PFSK-1 (cell line): ENCODE measurements at regions not wholly inside any gene's neighbourhood (a gene's known extent, or its start where the extent isn't known, plus 50 kb on each side); places are given as distances from the start of the nearest gene placed in this dataset.

Experiments used
- FOXP2 ChIP-seq: optimal IDR thresholded peaks from 2 replicates; pipeline ENCODE3; 2011; ENCODE audit warnings: borderline replicate concordance, control low read depth, inconsistent platforms; ENCODE audit not compliant: insufficient read depth; ENCODE audit errors: extremely low read length, extremely low read depth
- POLR2AphosphoS5 ChIP-seq: IDR thresholded peaks from 2 replicates; pipeline ENCODE4 v1.6.1; 2012; ENCODE audit warnings: low read depth, mild to moderate bottlenecking, control low read depth, low read length, moderate library complexity
- SIN3A ChIP-seq: IDR thresholded peaks from 2 replicates; pipeline ENCODE4 v1.6.1; 2012; ENCODE audit warnings: mild to moderate bottlenecking, low read length, moderate library complexity, borderline replicate concordance; ENCODE audit not compliant: insufficient read depth
- TAF1 ChIP-seq: IDR thresholded peaks from 2 replicates; pipeline ENCODE4 v1.6.1; 2012; ENCODE audit warnings: low read length, control low read depth, borderline replicate concordance; ENCODE audit not compliant: insufficient read depth
- TF ChIP-seq, protein P1 (sequence below), 2 experiments: IDR thresholded peaks; 2 replicates each; pipeline versions ENCODE4 v1.6.1 to v1.8.0; 2011 to 2012; ENCODE audit warnings: low read depth in 2 of 2, low read length in 2 of 2, control low read depth in 1 of 2, inconsistent platforms in 1 of 2, mild to moderate bottlenecking in 1 of 2, moderate library complexity in 1 of 2; ENCODE audit not compliant: insufficient read depth in 1 of 2

DNA sequence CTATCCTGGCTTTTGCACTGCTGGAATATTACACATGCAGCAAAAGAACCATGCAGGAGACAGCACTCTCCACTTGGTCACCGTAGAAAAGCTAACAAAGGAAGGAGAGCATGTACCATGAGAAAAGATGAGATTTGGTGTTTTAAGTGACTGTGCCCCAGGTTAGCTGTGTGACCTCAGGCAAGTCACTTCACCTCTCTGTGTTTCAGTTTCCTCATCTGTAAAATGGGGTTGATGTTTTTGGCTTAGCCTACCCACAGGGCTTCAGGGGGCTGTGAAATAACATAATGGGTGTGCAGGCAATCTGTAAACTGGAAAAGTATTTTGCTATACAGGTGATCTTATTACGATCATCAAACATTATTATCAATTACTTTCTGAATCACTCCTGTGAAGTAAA is 69.3 kb upstream of the SLC6A11 start:
- no peak for TF ChIP-seq TAF1
- TF ChIP-seq FOXP2: no peak
- TF ChIP-seq POLR2AphosphoS5: no peak
- TF ChIP-seq, protein P1, sequence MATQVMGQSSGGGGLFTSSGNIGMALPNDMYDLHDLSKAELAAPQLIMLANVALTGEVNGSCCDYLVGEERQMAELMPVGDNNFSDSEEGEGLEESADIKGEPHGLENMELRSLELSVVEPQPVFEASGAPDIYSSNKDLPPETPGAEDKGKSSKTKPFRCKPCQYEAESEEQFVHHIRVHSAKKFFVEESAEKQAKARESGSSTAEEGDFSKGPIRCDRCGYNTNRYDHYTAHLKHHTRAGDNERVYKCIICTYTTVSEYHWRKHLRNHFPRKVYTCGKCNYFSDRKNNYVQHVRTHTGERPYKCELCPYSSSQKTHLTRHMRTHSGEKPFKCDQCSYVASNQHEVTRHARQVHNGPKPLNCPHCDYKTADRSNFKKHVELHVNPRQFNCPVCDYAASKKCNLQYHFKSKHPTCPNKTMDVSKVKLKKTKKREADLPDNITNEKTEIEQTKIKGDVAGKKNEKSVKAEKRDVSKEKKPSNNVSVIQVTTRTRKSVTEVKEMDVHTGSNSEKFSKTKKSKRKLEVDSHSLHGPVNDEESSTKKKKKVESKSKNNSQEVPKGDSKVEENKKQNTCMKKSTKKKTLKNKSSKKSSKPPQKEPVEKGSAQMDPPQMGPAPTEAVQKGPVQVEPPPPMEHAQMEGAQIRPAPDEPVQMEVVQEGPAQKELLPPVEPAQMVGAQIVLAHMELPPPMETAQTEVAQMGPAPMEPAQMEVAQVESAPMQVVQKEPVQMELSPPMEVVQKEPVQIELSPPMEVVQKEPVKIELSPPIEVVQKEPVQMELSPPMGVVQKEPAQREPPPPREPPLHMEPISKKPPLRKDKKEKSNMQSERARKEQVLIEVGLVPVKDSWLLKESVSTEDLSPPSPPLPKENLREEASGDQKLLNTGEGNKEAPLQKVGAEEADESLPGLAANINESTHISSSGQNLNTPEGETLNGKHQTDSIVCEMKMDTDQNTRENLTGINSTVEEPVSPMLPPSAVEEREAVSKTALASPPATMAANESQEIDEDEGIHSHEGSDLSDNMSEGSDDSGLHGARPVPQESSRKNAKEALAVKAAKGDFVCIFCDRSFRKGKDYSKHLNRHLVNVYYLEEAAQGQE (IDR thresholded peaks at IDR 0.05; ENCODE audit: insufficient read depth in 1 of 2, low read depth in 2 of 2, low read length in 2 of 2): no peak
- TF ChIP-seq SIN3A: no peak

DNA sequence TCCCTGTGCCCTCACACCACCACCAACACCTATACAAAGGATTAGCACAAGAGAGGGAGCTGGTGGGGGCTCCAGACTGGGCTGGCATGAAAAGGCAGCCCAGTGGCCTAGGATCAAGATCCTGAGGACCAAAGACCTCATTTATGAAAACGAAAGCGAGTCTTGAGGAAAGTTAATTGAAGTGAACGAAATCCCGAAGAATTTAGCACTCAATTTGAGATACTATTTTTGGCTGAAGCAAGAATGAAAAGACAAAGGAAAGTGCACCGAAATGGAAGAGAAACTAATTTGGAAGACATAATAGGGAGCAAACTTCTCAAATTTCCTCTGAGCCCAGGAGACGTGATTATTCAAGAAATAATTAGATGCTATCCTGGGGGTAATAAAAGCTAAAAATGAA is 68.7 kb upstream of the SLC6A11 start:
- TF ChIP-seq FOXP2: no peak
- TF ChIP-seq, protein P1 (IDR thresholded peaks at IDR 0.05; ENCODE audit: insufficient read depth in 1 of 2, low read depth in 2 of 2, low read length in 2 of 2): no peak

DNA sequence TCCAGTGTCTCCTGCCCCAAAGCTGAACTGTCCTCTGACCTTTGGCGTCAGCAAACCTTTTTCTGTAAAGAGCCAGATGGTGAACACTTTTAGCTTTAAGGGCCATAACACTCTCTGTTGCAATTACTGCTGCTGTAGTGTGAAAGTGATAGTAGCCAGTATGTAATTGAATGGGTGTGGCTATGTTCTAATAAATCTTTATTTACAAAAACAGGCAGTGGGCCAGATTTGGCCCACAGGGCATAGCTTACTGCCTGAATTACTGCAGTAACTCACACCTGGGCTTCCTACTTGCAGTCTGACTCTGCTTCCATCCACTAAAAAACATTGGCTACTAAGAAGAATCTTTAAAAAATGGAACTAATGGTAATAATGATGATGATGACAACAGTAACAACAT is 68.0 kb upstream of the SLC6A11 start:
- TF ChIP-seq POLR2AphosphoS5: no peak
- no peak for TF ChIP-seq FOXP2
- no peak for TF ChIP-seq TAF1
- TF ChIP-seq, protein P1 (IDR thresholded peaks at IDR 0.05; ENCODE audit: insufficient read depth in 1 of 2, low read depth in 2 of 2, low read length in 2 of 2): no peak
- TF ChIP-seq SIN3A: no peak

DNA sequence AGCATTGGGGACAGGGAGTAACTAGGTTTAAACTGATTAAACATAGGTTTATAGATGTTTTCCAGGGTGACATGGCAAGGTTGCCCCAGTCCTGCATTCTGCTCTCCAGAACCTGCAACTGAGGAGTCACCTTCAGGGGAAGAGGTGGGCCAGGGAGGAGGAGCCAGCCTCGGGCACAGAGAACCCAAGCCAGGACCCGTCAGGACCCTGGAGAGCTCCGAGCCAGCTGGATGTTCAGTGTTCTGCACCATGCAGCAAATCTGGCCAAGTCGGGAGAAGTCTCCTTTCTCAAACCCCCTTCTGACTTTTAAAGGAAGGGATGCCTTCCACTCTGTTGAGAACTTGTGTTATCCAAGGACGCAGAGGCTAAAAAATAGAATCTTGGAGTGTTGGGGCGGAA is 62.1 kb upstream of the SLC6A11 start:
- TF ChIP-seq TAF1: no peak
- TF ChIP-seq, protein P1 (IDR thresholded peaks at IDR 0.05; ENCODE audit: insufficient read depth in 1 of 2, low read depth in 2 of 2, low read length in 2 of 2): peak; percentile 93 to 97

DNA sequence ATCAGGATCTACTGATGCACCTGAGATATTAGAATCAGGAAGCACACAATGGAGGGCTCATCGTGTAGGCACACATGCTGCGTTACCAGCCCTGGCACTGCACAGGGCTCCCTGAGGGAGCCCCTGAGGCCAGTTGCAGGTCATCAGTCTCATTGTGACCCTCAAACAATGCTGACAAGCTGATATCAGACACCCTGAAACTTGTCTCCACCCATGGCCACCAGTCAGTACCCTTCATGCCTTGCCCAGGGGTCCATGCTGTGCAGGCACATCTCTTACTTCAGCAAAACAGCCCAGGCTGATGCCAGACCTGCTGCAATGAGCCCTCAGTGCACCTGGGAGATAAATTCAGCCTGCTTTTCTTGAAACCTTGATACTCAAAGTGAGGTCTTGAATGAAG is 59.5 kb upstream of the SLC6A11 start:
- TF ChIP-seq, protein P1 (IDR thresholded peaks at IDR 0.05; ENCODE audit: insufficient read depth in 1 of 2, low read depth in 2 of 2, low read length in 2 of 2): no peak
- TF ChIP-seq SIN3A (no peak), FOXP2 (no peak), POLR2AphosphoS5 (no peak), TAF1 (no peak)
